GM21528 (cell line): ENCODE measurements at regions not wholly inside any gene's neighbourhood (a gene's known extent, or its start where the extent isn't known, plus 50 kb on each side); places are given as distances from the start of the nearest gene placed in this dataset.
A peak's percentile ranks its signal among the peaks of the same experiment; 100 is the strongest.

ENCODE experiments used
- ATAC-seq: cut with Tn5 transposase; IDR thresholded peaks from one replicate; pipeline ENCODE4 v1.9.1; 2021; ENCODE audit warnings: mild to moderate bottlenecking, moderate library complexity; ENCODE audit not compliant: unreplicated experiment, low FRiP score

DNA sequence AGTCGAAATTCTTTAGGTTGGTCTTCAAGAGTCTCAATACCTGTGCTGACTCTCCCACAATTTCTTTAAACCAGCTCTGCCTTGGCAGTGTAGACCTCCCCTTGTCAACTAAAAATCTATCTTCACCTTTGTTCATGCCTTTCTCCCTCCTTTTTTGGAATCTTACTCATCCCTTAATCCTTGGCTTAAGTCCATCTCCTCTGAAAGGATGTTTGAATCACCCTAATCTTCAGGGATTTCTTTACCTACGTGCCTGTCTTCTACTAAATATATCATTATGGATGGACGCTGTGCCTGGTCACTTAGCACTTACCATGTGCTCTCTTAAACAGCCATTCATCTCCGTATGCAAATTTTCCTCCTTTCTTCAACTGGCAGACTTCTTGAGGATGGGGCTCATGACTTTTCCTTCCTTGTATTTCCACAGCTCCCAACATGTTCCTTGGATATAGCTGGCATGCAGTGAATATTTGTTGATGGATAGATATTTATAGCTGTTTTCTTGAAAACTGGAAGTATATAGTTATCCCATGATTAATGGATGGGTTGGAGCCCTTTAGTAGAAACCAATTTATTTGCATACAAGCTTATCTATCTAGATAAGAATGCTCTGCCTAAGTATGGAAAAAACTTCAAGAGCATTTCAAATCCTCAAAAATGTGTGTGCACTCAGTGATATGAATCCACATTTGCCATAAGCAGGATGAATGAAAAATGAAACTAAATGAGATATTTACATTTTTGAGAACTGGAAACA is 166.6 kb downstream of the SPRY1 start:
- no peak for ATAC-seq

- peak; percentile 99 for ATAC-seq
Observed at GRCh38 chr4:123564758-123565346, 168.3 kb downstream of the SPRY1 start.

GRCh38 chr4:123568936-123569335 is 172.3 kb downstream of the SPRY1 start:
- ATAC-seq = no peak

DNA sequence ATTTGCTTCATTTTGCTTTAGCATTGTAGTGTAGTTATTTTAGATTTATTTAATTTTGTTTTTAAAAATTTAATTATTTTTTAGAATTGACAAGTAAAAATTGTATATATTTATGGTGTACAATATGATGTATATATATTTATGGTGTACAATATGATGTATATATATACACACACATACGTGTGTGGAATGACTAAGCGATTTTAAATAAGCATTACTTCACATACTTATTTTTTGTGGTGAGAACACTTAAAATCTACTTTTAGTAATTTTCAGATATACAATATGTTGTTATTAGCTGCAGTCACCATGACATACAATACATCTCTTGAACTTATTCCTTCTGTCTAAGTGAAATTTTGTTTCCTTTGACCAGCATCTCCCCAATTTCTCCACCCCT is 172.9 kb downstream of the SPRY1 start:
- ATAC-seq = no peak

DNA sequence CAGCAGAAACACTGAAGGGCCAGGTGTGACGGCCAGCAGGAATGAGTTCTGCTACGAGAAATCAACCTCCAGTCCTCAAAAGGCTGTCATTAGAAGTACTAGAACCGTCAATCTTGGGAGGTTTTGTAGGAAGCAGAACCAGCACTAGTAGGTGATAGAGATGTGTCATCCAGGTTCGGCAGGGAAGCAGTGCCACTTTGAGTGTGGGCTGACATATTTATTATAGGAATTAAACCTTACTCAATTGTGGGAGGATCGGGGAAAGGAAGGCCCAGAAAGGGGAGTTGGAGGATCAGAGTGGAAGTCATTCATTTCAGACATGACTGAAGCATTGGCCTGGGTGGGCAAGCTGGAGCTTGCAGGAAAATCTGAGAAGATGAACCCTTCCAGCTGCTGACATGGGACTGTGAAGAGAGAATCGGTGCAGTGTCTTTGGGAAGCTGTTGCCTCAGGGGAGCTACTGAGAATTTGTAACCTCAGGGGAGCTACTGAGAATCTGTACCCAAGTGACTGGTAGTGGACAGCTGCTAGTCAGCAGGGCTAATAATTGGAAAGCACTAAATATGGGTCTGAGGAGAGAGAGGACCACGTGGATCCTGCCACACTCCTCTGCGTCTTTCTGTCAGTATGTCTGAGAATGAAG is 177.4 kb downstream of the SPRY1 start:
- no peak for ATAC-seq

DNA sequence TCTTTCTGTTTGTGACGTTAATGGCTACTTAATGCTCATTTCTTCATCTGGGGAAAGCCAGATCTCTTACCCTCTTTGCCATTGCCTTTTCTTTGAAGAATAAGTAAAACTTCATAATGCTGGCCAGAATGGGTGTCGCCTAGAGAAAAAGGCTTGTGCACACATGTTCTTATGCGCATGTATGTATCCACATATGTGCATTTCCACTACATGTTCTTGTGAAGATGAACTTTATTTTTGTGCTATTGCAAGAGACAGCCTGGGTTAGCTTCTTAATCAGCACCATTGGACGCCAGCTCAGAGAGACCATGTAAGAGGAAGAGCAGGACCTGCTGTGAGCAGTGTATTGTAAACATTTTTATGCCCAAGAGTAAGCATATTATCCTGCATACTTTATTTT is 178.7 kb downstream of the SPRY1 start:
- no peak for ATAC-seq

DNA sequence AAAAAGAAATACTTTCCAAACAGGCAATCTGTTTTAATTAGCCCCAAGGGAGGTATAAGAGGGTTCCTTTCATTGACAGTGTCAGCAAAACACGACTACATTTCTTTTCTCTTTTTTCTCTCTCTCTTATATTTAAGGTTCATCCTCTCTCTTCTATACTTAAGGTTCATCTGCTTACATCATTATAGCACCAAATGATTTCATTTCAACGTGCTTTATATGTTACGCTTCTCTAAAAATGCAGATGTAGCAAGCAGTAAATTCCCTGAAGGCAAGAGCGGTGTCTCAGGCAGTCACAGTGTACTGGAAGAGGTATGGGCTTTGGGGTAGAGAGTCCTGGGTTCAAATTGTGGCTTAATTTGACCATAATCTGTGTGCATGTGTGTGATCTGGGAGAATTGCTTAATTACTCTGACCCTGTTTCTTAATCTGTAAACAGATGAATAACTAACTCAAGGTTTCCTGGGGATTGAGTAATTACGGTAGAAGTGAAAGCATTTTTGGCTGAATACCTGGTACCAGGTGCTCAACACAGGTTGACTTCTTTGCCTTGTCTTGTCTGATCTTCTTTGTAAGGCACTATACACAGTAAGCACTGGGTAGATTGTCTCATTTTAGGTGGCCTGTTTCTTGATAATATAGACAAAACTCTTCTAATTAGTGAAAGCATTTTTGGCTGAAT is 180.8 kb downstream of the SPRY1 start:
- no peak for ATAC-seq

GRCh38 chr4:123578276-123579029 is 181.9 kb downstream of the SPRY1 start:
- no peak for ATAC-seq

- ATAC-seq = no peak
Observed at GRCh38 chr4:123579961-123580360, 183.4 kb downstream of the SPRY1 start.

DNA sequence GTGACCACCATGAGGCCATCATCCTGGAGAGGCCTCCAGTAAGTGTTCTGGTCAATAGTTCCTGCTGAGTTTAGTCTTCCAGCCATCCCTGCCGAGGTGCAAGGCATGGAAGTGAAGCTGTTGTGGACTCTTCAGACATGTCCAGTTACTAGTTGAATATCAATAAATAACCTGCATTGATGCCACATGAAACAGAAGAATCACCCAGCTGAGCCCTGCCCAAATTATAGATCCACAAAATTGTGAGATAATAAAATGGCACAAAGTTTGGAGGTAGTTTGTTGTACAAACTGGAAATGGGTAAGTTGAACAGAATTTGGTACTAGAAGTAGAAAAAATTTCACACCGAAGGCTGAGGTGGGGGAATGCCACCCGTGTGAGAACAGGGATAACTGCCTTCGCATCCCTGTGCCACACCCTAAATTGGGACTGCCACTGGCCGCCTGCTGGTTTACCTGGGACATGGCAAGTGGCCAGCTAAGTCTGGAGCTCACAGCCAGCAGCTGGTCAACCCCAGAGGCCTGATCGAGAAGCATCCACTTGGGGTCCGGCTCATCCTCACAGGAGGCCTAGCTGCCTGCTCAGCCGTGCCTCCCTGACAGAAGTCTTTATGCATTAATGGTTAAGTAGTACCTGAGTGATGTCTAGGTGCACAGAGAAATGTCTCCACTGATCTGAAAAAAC is 184.5 kb downstream of the SPRY1 start:
- no peak for ATAC-seq

GRCh38 chr4:123581802-123582201 is 185.2 kb downstream of the SPRY1 start:
- ATAC-seq = no peak

DNA sequence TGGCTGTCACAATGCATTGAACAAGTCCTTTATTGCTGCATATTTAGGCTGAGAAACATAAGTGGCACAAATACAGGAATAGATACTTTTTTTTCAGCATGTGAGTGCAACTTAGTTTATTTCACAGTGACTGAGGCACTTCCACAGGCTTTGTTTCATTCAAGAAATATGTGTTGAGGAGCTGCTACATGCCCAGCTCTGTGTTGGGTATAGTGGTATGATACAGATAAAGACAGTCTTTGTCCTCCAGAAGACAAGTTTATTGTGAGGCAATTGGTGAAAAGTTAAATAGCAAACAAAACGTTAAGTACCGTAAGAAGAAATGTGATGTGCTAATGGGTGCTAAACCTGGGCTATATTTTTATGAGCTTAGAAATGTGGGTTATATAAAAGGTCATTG is 186.4 kb downstream of the SPRY1 start:
- no peak for ATAC-seq

GRCh38 chr4:123585111-123585510 is 188.5 kb downstream of the SPRY1 start:
- ATAC-seq = no peak

DNA sequence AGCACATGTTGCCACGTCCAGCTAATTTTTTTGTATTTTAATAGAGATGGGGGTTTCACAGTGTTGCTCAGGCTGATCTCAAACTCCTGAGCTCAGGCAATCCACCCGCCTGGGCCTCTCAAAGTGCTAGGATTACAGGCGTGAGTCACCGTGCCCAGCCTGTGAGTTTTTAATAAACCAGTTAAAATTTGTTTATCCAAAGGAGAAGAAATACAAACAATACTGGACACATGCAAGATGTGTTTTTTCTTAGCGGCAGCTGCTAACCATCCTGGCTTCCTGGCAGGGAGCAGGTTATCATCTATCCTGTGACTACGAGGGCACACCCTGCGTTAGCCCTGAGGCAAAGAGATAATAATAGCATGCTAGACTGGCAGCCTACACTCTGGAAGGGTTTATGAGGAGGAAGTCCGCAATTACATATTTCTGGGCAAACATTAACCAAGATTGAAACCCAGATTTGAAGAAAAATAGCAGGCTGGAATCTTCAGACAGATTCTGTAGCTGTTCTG is 191.4 kb downstream of the SPRY1 start:
- ATAC-seq = peak; percentile 14

DNA sequence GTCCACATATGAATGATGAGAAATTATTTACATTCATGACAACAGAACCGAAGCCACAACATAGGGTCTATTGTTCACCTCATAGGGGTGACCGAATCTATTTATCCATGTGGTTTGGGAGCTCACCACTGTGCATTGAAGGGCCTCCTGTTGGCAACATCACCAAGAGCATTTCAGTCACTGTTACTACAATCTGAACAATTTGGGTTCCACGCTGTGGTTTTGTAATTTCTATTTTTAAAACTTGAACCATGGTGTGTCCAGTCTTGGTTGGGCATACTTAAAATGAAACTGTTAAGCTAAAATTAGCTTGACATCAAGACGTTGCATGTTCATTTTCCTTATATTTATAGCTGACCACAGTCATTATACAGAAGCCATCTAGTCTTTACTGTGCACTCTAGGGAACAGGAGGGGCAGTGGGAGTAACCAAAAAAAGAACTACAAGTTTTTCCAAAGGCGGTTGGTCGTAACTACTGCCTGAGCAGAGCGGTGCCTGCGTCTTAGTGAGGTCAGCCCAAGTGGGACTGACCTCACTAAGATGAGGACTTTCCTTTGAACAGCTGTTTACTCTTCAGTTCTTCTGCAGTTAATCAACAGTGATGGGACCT is 192.1 kb downstream of the SPRY1 start:
- peak; percentile 79 for ATAC-seq

- ATAC-seq = no peak
Observed at GRCh38 chr4:123589301-123589700, 192.7 kb downstream of the SPRY1 start.

DNA sequence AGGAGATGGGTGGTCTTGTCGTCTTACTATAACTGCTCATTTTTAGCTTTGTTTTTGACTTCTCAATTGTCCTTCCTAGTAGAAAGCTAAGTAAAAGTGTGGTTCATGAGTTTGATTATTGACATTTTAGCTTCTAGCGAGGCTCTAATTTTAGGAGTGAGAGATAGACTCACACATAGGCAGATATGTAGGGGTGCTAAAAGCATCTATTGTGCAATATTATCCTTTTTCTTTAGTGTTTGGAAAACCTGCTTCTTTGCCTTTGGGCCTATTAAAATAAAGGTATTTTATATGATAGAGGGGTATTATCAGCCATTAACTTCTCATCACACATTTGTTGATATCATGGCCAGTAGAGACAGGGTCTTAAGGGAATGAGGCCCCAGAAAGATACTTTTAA is 195.3 kb downstream of the SPRY1 start:
- ATAC-seq = no peak

GRCh38 chr4:123593655-123594054 is 197.1 kb downstream of the SPRY1 start:
- ATAC-seq = no peak

- ATAC-seq = no peak
Observed at GRCh38 chr4:123596805-123597204, 200.2 kb downstream of the SPRY1 start.
